Lower leg skin (tissue), 4 donors: ENCODE measurements at regions not wholly inside any gene's neighbourhood (a gene's known extent, or its start where the extent isn't known, plus 50 kb on each side); places are given as distances from the start of the nearest gene placed in this dataset.
"Not testable (repeated sequence)": the region's sequence is repeated elsewhere in the genome, so short reads cannot be mapped to it uniquely, and the experiment has no call there.

ENCODE experiments used
- DNase-seq, 2 donors: peaks; one replicate each; pipeline ENCODE4 v3.0.0-alpha.2; 2019; ENCODE audit warnings: low spot score in 2 of 2
- H3K4me3 ChIP-seq: fragments of 200-600 bp; sonication (generic); 2 replicates; pipeline ENCODE4 v1.5.1; 2017; ENCODE audit warnings: mild to moderate bottlenecking, low read depth; ENCODE audit not compliant: poor library complexity, severe bottlenecking
- CTCF ChIP-seq, 3 donors: fragments of 450-650 bp; IDR thresholded peaks; one replicate each; pipeline ENCODE4 v1.5.1; 2016; ENCODE audit warnings: antibody characterized with exemption in 3 of 3, mild to moderate bottlenecking in 3 of 3, moderate library complexity in 2 of 3
- POLR2A ChIP-seq, 2 donors: fragments of 450-650 bp; IDR thresholded peaks; one replicate each; pipeline ENCODE4 v1.6.1; 2016 to 2017; ENCODE audit warnings: antibody characterized with exemption in 2 of 2, mild to moderate bottlenecking in 1 of 2, moderate library complexity in 1 of 2
- WGBS, 2 donors: methylation state at CpG; one replicate each; pipeline ENCODE4 v1.1.5; 2018; 5-methylcytosine and 5-hydroxymethylcytosine counted together
- intact Hi-C: fragments of 100-400 bp; cut with DNase I; formaldehyde crosslinking; loops from one replicate; pipeline ENCODE4 v1.15.0; 2023; ENCODE audit warnings: low total_unique reads

- TF ChIP-seq POLR2A (IDR thresholded peaks at IDR 0.05) (no peak), CTCF (IDR thresholded peaks at IDR 0.05) (no peak)
- H3K4me3 ChIP-seq = no peak overlapping the region
- intact Hi-C loops = no loop called here
- DNase-seq = no peak
Observed at GRCh38 chr21:15127437-15127836, 62.6 kb upstream of the NRIP1 start.

- intact Hi-C loops = no loop called here
- DNase-seq = no peak
- TF ChIP-seq CTCF (IDR thresholded peaks at IDR 0.05) (no peak), POLR2A (IDR thresholded peaks at IDR 0.05) (no peak)
- 57 to 71% methylated on average over 1 of the region's 1 CpG for WGBS, 2 donors
- no peak overlapping the region for H3K4me3 ChIP-seq
Observed at GRCh38 chr21:15128267-15128666, 63.5 kb upstream of the NRIP1 start.

GRCh38 chr21:15128714-15129113 lies 63.9 kb upstream of the NRIP1 start:
- DNase-seq, H3K4me3 ChIP-seq, intact Hi-C loops: not testable (repeated sequence)

- no peak for DNase-seq
- WGBS, 2 donors = 61% methylated on average over 6 of the region's 6 CpGs
- intact Hi-C loops = no loop called here
- no peak for TF ChIP-seq POLR2A (IDR thresholded peaks at IDR 0.05)
- no peak for TF ChIP-seq CTCF (IDR thresholded peaks at IDR 0.05)
- no peak overlapping the region for H3K4me3 ChIP-seq
Observed at GRCh38 chr21:15130326-15130725, 65.5 kb upstream of the NRIP1 start.

- DNase-seq = no peak
- intact Hi-C loops = no loop called here
- 25 to 26% methylated on average over 1 of the region's 1 CpG for WGBS, 2 donors
- TF ChIP-seq POLR2A (IDR thresholded peaks at IDR 0.05) (no peak), CTCF (IDR thresholded peaks at IDR 0.05) (no peak)
- no peak overlapping the region for H3K4me3 ChIP-seq
Observed at GRCh38 chr21:15130751-15131150, 66.0 kb upstream of the NRIP1 start.

GRCh38 chr21:15132781-15133180 lies 68.0 kb upstream of the NRIP1 start:
- intact Hi-C loops = no loop called here
- DNase-seq = no peak
- no peak overlapping the region for H3K4me3 ChIP-seq
- TF ChIP-seq CTCF (IDR thresholded peaks at IDR 0.05) (no peak), POLR2A (IDR thresholded peaks at IDR 0.05) (no peak)
- WGBS, 2 donors = 86 to 90% methylated on average over 7 of the region's 7 CpGs
